ENCODE measurements at regions not wholly inside any gene's neighbourhood (a gene's known extent, or its start where the extent isn't known, plus 50 kb on each side); places are given as distances from the start of the nearest gene placed in this dataset.

- no peaks in the 10 kb centered on the region for H3K27me3 ChIP-seq (replicated peaks; ENCODE audit: insufficient read depth)
- TF ChIP-seq, protein P1, sequence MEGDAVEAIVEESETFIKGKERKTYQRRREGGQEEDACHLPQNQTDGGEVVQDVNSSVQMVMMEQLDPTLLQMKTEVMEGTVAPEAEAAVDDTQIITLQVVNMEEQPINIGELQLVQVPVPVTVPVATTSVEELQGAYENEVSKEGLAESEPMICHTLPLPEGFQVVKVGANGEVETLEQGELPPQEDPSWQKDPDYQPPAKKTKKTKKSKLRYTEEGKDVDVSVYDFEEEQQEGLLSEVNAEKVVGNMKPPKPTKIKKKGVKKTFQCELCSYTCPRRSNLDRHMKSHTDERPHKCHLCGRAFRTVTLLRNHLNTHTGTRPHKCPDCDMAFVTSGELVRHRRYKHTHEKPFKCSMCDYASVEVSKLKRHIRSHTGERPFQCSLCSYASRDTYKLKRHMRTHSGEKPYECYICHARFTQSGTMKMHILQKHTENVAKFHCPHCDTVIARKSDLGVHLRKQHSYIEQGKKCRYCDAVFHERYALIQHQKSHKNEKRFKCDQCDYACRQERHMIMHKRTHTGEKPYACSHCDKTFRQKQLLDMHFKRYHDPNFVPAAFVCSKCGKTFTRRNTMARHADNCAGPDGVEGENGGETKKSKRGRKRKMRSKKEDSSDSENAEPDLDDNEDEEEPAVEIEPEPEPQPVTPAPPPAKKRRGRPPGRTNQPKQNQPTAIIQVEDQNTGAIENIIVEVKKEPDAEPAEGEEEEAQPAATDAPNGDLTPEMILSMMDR (IDR thresholded peaks at IDR 0.05) = no peak
- no peaks in the 10 kb centered on the region for H3K9me3 ChIP-seq
- no peak overlapping the region for H3K4me3 ChIP-seq
- DNase-seq (ENCODE audit: low spot score) (no peak), ATAC-seq (ENCODE audit: insufficient number of reproducible peaks, low FRiP score, low read depth) (no peak)
- no peaks in the 10 kb centered on the region for H3K36me3 ChIP-seq
- H3K27ac ChIP-seq = no peak overlapping the region
- no peaks in the 10 kb centered on the region for H3K4me1 ChIP-seq (ENCODE audit: control insufficient read depth in 1 of 2, low read depth in 2 of 2)
Observed at GRCh38 chr12:58621126-58621525, 299.2 kb downstream of the LRIG3 start.

DNA sequence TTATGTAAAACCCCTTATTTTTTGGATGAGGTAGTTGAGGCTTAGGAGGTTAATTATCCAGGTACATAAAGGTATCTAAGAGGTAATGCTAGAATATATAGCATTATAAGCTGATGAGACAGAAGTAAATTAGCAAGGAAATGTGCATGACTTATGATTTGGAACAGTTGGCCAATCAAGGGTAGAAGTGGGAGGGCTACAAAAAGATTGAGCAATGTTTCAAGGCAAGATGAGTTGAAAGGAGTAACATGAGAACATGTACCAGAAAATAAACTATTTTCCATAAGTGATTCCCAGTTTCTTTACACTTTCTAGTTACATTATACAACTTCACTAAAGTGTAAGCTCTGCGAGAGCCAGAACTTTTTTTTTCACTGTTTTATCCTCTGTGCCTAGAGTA, 290.9 kb downstream of the LRIG3 start:
- Histone ChIP-seq H3K9me3 (peaks cover 7% of the 10 kb centered on the region), H3K4me3 (no peak overlapping the region), H3K4me1 (ENCODE audit: control insufficient read depth in 1 of 2, low read depth in 2 of 2) (no peaks in the 10 kb centered on the region), H3K27ac (no peak overlapping the region), H3K36me3 (no peaks in the 10 kb centered on the region), H3K27me3 (replicated peaks; ENCODE audit: insufficient read depth) (no peaks in the 10 kb centered on the region)
- TF ChIP-seq, protein P1 (IDR thresholded peaks at IDR 0.05) = no peak
- no peak for DNase-seq (ENCODE audit: low spot score)
- ATAC-seq (ENCODE audit: insufficient number of reproducible peaks, low FRiP score, low read depth) = no peak

- ATAC-seq (ENCODE audit: insufficient number of reproducible peaks, low FRiP score, low read depth) (no peak), DNase-seq (ENCODE audit: low spot score) (no peak)
- Histone ChIP-seq H3K36me3 (no peaks in the 10 kb centered on the region), H3K4me3 (no peak overlapping the region), H3K27me3 (replicated peaks; ENCODE audit: insufficient read depth) (no peaks in the 10 kb centered on the region), H3K4me1 (ENCODE audit: control insufficient read depth in 1 of 2, low read depth in 2 of 2) (no peaks in the 10 kb centered on the region), H3K27ac (no peak overlapping the region), H3K9me3 (peaks cover 7% of the 10 kb centered on the region)
- TF ChIP-seq, protein P1 (IDR thresholded peaks at IDR 0.05) = no peak
Observed at GRCh38 chr12:58633479-58633878, 286.8 kb downstream of the LRIG3 start.

DNA sequence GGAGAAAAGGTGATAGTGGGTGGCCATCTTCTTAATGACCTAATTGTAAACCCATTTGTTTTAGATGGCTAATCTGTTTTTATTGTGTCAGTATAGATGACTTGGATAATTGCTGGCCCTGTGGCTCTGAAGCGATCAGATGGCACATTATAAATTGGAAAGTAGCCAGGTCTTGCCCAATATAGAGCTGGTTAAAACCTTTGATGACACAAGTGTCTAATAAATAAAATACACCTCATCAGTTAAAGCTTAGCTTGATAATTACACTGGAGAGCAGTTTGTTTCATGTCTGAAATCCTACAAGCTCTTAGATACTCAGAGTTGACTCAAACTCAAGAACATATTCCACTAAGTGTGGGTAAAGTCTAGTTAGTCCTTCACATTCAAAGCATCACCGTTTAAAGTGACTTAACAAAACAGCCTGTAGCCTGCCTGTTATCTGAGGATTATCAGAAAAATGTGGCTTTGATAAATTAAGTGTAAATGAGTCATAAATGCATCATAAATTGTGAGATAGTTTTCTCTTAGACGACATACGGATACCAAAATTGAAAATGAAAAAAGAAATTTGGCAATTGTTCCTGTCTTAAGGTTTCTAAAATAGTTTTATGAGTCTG, 280.9 kb downstream of the LRIG3 start:
- no peak for DNase-seq (ENCODE audit: low spot score)
- ATAC-seq (ENCODE audit: insufficient number of reproducible peaks, low FRiP score, low read depth) = no peak
- Histone ChIP-seq H3K36me3 (no peaks in the 10 kb centered on the region), H3K27me3 (replicated peaks; ENCODE audit: insufficient read depth) (no peaks in the 10 kb centered on the region), H3K4me3 (no peak overlapping the region), H3K27ac (no peak overlapping the region), H3K9me3 (no peaks in the 10 kb centered on the region), H3K4me1 (ENCODE audit: control insufficient read depth in 1 of 2, low read depth in 2 of 2) (no peaks in the 10 kb centered on the region)
- TF ChIP-seq, protein P1 (IDR thresholded peaks at IDR 0.05) = no peak

GRCh38 chr12:58640314-58640713, 280.0 kb downstream of the LRIG3 start:
- Histone ChIP-seq H3K9me3 (no peaks in the 10 kb centered on the region), H3K4me3 (no peak overlapping the region), H3K36me3 (no peaks in the 10 kb centered on the region), H3K4me1 (ENCODE audit: control insufficient read depth in 1 of 2, low read depth in 2 of 2) (no peaks in the 10 kb centered on the region), H3K27ac (no peak overlapping the region), H3K27me3 (replicated peaks; ENCODE audit: insufficient read depth) (no peaks in the 10 kb centered on the region)
- no peak for DNase-seq (ENCODE audit: low spot score)
- TF ChIP-seq, protein P1 (IDR thresholded peaks at IDR 0.05) = no peak
- no peak for ATAC-seq (ENCODE audit: insufficient number of reproducible peaks, low FRiP score, low read depth)

Measured in thoracic aorta (tissue), 2 donors.